ENCODE measurements at regions not wholly inside any gene's neighbourhood (a gene's known extent, or its start where the extent isn't known, plus 50 kb on each side); places are given as distances from the start of the nearest gene placed in this dataset.
A peak's percentile ranks its signal among the peaks of the same experiment; 100 is the strongest.

- no peak for DNase-seq
Observed at GRCh38 chr12:105820429-105821125, 318.2 kb downstream of the NUAK1 start.

- no peak for DNase-seq
Observed at GRCh38 chr12:105822131-105823105, 316.3 kb downstream of the NUAK1 start.

GRCh38 chr12:105823810-105824209 lies 314.9 kb downstream of the NUAK1 start:
- no peak for DNase-seq

GRCh38 chr12:105825141-105825540 lies 313.6 kb downstream of the NUAK1 start:
- no peak for DNase-seq

- peak; percentile 38 for DNase-seq
Observed at GRCh38 chr12:105831372-105831771, 307.4 kb downstream of the NUAK1 start.

GRCh38 chr12:105832021-105832420 lies 306.7 kb downstream of the NUAK1 start:
- no peak for DNase-seq

- no peak for DNase-seq
Observed at GRCh38 chr12:105832806-105833205, 305.9 kb downstream of the NUAK1 start.

- DNase-seq: no peak
Observed at GRCh38 chr12:105834496-105834895, 304.3 kb downstream of the NUAK1 start.

GRCh38 chr12:105835580-105836241 lies 303.0 kb downstream of the NUAK1 start:
- DNase-seq: no peak

- DNase-seq: no peak
Observed at GRCh38 chr12:105836242-105836622, 302.5 kb downstream of the NUAK1 start.

- no peak for DNase-seq
Observed at GRCh38 chr12:105839629-105840127, 299.1 kb downstream of the NUAK1 start.

GRCh38 chr12:105840384-105840783 lies 298.4 kb downstream of the NUAK1 start:
- no peak for DNase-seq

- no peak for DNase-seq
Observed at GRCh38 chr12:105841840-105842239, 296.9 kb downstream of the NUAK1 start.

GRCh38 chr12:105843561-105843960 lies 295.2 kb downstream of the NUAK1 start:
- no peak for DNase-seq

- no peak for DNase-seq
Observed at GRCh38 chr12:105843986-105844760, 294.6 kb downstream of the NUAK1 start.

- no peak for DNase-seq
Observed at GRCh38 chr12:105846331-105846730, 292.4 kb downstream of the NUAK1 start.

GRCh38 chr12:105847068-105847467 lies 291.7 kb downstream of the NUAK1 start:
- no peak for DNase-seq

- no peak for DNase-seq
Observed at GRCh38 chr12:105848286-105848685, 290.5 kb downstream of the NUAK1 start.

- no peak for DNase-seq
Observed at GRCh38 chr12:105850103-105850968, 288.4 kb downstream of the NUAK1 start.

GRCh38 chr12:105852496-105852895 lies 286.3 kb downstream of the NUAK1 start:
- DNase-seq: no peak

GRCh38 chr12:105852951-105853350 lies 285.8 kb downstream of the NUAK1 start:
- no peak for DNase-seq
